ENCODE measurements at regions not wholly inside any gene's neighbourhood (a gene's known extent, or its start where the extent isn't known, plus 50 kb on each side); places are given as distances from the start of the nearest gene placed in this dataset.
"Not testable (repeated sequence)": the region's sequence is repeated elsewhere in the genome, so short reads cannot be mapped to it uniquely, and the experiment has no call there.

GRCh38 chr5:145619806-145620310 is 215.3 kb downstream of the PRELID2 start:
- ATAC-seq, result no peak
- no peak for TF ChIP-seq SNAI2 (CRISPR knock-in tag; IDR thresholded peaks at IDR 0.05)
- no peak for TF ChIP-seq PATZ1 (CRISPR knock-in tag; IDR thresholded peaks at IDR 0.05; ENCODE audit: borderline replicate concordance)
- no peak for TF ChIP-seq RARB (CRISPR knock-in tag; IDR thresholded peaks at IDR 0.05)
- TF ChIP-seq PPARA (CRISPR knock-in tag; IDR thresholded peaks at IDR 0.05; ENCODE audit: borderline replicate concordance), result no peak
- no peak for TF ChIP-seq ISL1 (CRISPR knock-in tag; IDR thresholded peaks at IDR 0.05)
- no peak for TF ChIP-seq ZC3H10 (CRISPR knock-in tag; IDR thresholded peaks at IDR 0.05)
- TF ChIP-seq ZNF70 (CRISPR knock-in tag; IDR thresholded peaks at IDR 0.05), result no peak
- no peak for TF ChIP-seq OSR1 (CRISPR knock-in tag; IDR thresholded peaks at IDR 0.05)
- no peak for TF ChIP-seq CSRNP3 (CRISPR knock-in tag; IDR thresholded peaks at IDR 0.05)
- no peak for TF ChIP-seq ESRRG (CRISPR knock-in tag; IDR thresholded peaks at IDR 0.05)
- no peak for TF ChIP-seq POU6F1 (CRISPR knock-in tag; IDR thresholded peaks at IDR 0.05; ENCODE audit: borderline replicate concordance, low read depth)
- no peak for TF ChIP-seq BACH2 (CRISPR knock-in tag; IDR thresholded peaks at IDR 0.05; ENCODE audit: borderline replicate concordance)

GRCh38 chr5:145616739-145617138 is 218.4 kb downstream of the PRELID2 start:
- not testable (repeated sequence) for ATAC-seq

- ATAC-seq, result no peak
- no peak for TF ChIP-seq ZNF70 (CRISPR knock-in tag; IDR thresholded peaks at IDR 0.05)
- no peak for TF ChIP-seq CREB5 (CRISPR knock-in tag; IDR thresholded peaks at IDR 0.05; ENCODE audit: low read depth)
- no peak for TF ChIP-seq PPARA (CRISPR knock-in tag; IDR thresholded peaks at IDR 0.05; ENCODE audit: borderline replicate concordance)
- no peak for TF ChIP-seq GLIS3 (CRISPR knock-in tag; IDR thresholded peaks at IDR 0.05)
- no peak for TF ChIP-seq ZNF565 (CRISPR knock-in tag; conservative IDR thresholded peaks at IDR 0.05; ENCODE audit: low read depth)
- no peak for TF ChIP-seq ZC3H10 (CRISPR knock-in tag; IDR thresholded peaks at IDR 0.05)
These were observed 236.2 kb downstream of the PRELID2 start for GRCh38 chr5:145598983-145599382.

- no peak for ATAC-seq
- TF ChIP-seq BACH2 (CRISPR knock-in tag; IDR thresholded peaks at IDR 0.05; ENCODE audit: borderline replicate concordance) (no peak), TSHZ2 (CRISPR knock-in tag; IDR thresholded peaks at IDR 0.05) (no peak), TOX (CRISPR knock-in tag; IDR thresholded peaks at IDR 0.05; ENCODE audit: borderline replicate concordance) (no peak), ZFP30 (CRISPR knock-in tag; IDR thresholded peaks at IDR 0.05) (no peak), ZNF565 (CRISPR knock-in tag; conservative IDR thresholded peaks at IDR 0.05; ENCODE audit: low read depth) (no peak)
These were observed 237.0 kb downstream of the PRELID2 start for GRCh38 chr5:145598184-145598583.
